GM21360 (cell line): ENCODE measurements at regions not wholly inside any gene's neighbourhood (a gene's known extent, or its start where the extent isn't known, plus 50 kb on each side); places are given as distances from the start of the nearest gene placed in this dataset.

Experiments
- ATAC-seq: cut with Tn5 transposase; IDR thresholded peaks from one replicate; pipeline ENCODE4 v1.9.1; 2021; ENCODE audit warnings: mild to moderate bottlenecking, moderate library complexity; ENCODE audit not compliant: unreplicated experiment

DNA sequence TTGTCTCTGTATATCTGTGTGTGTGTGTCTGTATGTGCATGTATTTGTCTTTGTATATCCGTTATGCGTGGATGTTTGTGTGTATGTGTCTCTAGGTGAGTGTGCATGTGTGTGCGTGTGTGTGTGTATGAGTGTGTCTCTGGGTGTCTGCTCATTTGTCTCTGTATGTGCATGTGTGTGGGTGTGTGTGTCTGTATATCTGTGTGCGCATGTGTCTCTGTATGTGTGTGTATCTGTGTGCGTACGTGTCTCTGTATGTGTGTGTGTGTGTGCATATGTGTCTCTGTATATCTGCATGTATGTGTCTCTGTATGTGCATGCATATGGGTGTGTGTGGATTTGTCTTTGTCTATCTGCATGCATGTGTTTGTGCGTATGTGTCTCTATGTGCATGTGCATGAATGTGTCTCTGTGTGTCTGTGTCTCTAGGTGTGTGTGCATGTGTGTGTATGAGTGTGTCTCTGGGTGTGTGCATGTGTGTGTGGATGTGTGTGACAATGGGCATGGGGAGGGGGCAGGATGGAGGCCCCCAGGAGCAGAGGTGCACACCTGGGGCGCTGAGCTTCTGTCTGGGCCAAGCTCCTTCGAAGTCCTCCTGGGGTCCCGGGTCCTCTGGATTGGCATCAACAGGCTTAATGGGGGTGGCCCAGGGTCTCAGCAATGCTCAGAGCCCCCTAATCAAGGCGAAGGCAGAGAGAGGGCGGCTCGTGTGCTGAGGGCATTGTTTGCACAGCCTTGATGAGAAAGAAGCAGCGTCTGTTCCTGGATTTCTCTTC lies 373.4 kb upstream of the IRX4 start:
- no peak for ATAC-seq

DNA sequence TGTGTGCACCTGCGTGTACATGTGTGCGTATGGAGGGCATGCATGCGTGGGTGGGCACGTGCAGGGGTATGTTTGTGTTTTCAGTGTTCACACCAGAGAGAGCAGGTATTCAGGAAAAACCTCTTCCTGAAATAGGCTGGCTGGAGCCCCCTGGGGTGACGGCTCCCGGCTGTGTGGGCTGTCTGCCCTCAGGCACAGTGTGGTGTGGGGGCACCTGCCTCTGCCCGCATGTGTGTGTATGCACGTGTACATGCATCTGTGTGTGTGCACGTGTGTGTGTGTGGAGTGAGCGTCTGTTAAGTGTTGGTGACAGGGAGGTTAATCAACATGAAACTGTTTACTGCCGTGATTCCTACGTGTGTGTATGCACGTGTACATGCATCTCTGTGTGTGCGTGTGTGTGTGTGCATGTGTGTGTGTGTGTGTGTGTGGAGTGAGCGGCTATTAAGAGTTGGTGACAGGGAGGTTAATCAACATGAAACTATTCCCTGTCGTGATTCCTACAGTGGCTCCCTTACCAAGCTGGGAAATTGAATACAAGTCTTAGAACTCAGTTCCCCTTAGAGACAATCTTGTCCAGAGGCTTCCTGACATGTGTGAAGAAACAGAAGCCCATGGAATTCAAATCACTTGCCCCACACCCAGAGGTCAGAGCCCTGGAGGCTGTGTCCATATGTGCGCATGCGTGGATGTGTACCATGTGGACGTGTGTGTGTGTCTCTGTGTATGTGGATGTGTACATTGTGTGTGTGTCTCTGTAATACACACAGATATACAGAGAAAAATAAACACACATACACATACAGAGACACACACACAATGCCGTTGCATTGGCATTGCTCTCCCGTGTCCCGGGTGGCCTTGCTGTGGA lies 372.4 kb upstream of the IRX4 start:
- no peak for ATAC-seq

DNA sequence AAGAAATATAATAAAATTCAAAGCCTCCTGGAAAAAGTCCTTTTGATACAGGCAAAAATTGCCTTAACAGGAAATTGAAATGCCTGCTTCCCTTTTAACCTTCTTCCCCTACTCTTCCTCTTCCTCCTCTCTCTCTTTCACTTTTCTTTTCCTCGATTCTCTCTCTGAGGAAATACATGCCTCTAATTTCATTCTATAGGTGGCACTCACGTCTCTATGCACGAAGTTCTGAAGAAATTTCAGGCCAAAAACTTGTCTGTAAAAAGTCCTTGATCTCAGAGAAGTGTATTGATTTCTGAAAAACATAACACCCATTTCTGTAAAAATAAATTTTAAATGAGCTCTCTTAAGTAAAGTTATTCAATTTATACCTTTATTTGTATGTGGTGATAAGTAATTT lies 371.7 kb upstream of the IRX4 start:
- no peak for ATAC-seq

DNA sequence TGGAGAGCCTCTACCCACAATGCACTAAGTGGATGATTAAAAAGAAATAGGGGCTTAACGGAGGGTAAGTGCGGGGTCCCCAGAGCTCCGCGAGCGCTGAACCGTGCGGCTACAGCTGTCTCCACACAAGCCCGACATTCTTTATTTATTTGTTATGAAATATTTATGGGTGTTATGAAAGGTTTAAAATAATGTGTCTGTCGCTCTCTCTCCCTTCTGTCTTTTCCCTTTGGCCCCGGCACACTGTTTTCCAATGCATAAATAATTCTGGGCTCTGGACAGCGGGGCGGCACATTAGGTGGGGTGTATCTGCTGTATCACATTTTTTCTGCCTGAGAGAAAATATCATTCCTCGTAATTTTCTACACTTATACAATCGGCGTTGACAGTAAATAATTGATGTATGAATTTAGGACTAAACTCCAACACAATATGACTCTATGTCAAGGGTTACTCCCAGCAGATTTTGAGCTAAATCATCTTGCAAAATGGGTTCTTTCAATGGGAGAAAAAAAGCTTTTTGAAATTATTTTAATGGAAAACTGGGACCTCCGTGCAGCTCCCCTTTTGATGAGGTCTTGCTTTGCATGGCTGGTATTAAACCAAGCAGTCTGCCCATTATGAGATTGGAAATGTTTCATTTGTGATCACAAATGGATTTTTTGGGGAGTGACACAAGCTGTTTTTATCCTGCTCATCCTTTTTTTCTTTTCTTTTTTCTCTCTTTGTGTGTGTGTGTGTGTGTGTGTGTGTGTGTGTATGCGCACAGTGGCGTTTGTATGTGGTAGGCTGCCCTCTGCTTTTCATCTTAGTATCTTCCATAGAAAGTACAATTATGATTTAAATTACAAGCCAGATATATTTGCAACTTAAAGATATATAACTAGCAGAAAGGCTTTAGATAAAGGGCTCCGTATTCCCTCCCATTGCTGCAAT lies 370.6 kb upstream of the IRX4 start:
- ATAC-seq, result no peak

DNA sequence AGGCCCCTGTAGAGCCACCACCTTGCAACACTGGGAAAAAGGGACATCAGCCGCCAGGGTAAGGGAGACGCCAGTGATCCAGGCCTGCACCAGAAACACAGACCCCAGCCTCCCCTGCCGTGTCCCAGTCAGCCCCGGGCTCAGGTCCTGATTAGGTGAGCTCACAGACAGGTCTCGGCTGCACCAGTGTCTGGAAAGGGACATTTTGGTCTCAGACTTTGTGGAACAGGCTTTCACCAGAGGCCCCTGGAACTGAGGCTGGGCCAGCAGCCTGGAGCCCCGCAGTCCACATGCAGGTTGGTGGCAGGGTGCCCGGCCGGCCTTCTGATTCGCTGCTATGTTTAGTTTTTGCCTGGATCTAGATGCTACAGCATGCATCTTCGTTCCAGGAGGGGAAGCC lies 369.0 kb upstream of the IRX4 start:
- ATAC-seq, result no peak

DNA sequence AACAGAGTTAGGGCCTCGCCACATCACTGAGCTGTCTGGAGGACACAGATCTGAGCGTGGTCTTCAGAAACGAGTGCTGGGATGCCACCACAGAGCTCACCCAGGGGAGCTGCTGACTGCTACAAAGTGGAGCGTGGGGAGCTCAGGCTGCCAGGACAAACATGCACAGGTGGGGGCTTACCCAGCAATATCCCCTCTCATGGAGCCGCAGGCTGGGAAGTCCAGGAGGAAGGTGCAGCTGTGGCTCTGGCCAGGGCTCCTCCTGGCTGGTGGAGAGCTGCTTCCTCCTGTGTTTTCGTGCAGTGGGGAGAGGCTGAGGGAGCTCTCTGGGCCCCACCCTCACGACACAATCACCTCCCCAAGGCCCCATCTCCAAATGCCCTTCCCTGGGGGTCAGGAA lies 368.6 kb upstream of the IRX4 start:
- ATAC-seq, result no peak

DNA sequence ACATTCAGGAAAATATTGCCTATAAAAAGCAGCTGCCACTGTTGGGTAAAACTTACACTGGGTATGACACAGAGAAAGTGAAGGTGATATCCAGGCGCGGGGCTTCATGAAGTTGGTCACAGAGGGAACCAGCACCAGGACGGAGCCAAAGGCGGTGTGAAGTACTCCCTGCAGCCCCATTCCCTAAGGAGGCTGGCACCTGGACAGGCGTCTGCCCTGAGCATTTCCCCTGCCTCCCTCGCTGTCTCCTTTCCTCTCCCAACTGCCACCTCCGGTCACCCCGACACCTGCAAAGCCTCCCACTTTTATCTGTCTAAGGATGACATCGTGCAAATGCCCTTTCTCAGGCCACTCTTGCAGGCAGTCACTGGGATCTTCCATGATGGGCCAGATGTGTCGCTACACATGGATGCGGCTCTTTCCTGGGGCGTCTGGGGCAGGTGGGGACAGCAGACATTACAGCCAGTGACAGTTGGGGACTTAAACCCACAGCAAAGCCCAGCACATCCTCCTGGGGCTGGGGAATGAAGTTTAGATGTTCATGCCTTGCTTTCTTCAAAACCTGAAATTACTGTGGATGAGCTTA lies 367.7 kb upstream of the IRX4 start:
- ATAC-seq, result no peak

DNA sequence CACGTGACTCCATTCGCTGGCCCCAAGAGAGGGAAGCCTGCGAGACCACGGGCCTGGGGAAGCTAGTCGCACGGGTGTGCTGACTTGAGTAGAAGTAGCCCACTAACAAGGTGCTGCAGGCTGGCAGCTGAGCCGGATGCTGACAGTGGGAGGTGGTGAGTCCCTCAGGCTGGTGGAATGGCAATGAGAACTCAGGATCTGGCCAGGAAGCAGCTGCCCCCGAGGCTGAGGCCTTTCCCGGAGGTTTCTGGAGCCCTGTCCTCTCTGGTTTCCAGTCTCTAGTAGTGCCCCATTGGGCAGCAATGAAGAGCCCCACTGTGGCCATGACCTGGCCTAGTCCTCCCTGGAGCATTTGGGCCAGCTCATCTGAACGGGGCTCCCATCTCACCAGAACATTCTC lies 366.7 kb upstream of the IRX4 start:
- ATAC-seq, result no peak

DNA sequence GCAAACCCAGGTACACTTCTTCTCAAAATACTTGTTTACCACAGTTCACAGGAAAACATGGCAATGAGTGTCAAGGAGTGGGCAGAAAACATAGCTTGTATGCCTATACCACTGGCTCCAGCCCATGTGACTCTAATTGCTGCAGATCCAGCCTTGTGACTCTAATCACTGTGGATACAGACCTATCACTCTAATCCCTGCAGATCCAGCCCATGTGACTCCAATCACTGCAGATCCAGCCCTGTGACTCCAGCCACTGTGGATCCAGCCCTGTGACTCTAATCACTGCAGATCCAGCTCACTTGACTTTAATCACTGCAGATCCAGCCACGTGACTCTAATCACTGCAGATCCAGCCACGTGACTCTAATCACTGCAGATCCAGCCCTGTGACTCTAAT lies 366.3 kb upstream of the IRX4 start:
- no peak for ATAC-seq

DNA sequence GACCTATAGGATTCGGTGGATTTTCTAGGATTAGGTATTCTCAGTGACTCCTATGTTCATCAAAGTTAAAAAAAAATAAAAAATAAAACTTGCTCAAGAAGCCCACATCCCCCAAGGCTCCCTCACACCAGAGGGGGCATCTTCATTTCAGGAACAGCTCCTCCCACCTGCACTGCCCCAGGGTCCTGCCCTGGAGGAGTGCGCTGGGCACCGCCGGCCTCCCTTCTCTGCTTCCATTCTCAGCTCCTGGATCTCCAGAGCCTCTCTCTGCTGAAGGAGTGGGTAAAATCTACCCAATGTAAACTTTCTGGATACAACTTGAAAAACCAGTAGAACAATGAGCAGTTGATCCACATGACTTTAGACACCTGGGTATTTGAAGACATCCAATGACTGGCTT lies 359.8 kb upstream of the IRX4 start:
- no peak for ATAC-seq

DNA sequence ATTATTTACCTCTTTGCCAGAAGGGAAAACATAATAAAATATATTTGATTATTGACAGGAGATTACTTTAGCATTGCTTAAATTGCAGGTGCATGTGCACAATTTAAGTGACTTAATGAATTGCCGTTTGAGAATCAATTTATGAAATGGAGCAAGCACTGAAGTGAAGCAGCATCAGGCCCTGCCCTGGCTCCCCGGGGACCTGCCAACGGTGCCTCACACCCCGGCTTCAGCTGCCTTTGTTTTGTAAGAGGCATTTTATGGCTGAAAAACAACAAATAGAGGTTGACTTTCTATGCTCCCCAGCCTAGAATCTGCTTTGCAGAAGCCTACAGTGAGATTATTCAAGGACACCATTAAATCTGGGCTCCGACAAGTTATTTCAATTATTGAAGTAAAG lies 359.1 kb upstream of the IRX4 start:
- ATAC-seq, result no peak

DNA sequence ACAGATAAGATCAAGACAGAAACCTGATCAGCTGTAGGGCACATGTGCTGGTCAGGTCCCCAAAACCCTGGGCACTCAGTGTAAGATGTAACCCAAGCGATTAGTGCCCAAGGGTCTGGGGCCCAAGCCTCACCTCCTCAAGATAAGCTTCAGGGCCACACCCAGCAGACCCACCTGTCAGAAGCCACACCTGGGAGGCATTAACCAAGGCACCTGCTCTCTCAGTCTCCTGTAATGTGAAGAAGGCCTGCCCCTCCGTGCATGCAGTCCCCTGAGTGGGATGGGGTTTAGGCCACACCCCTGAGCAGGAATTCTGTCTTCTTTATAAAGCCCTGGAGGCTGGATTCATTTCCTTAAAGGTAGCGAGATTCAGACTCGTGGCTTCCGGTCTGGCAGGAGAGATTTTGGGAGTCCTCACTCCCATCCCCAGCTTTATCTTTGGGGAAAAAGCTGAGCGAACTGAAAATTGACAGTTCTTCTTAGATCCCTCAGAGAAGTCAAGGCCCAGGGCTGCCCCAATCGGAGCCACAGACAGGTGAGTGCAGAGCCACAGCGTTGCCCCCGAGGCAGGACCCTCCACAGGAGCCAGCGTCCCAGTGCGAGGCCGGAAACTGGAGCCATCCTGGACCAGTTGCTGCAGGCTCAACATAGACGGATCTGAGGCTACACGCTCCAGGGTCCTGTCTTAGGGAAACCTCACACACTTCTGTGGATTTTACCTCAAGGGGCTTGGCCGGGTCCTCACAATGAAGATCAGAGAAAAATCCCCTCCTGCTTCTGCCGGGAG lies 357.6 kb upstream of the IRX4 start:
- ATAC-seq, result no peak

DNA sequence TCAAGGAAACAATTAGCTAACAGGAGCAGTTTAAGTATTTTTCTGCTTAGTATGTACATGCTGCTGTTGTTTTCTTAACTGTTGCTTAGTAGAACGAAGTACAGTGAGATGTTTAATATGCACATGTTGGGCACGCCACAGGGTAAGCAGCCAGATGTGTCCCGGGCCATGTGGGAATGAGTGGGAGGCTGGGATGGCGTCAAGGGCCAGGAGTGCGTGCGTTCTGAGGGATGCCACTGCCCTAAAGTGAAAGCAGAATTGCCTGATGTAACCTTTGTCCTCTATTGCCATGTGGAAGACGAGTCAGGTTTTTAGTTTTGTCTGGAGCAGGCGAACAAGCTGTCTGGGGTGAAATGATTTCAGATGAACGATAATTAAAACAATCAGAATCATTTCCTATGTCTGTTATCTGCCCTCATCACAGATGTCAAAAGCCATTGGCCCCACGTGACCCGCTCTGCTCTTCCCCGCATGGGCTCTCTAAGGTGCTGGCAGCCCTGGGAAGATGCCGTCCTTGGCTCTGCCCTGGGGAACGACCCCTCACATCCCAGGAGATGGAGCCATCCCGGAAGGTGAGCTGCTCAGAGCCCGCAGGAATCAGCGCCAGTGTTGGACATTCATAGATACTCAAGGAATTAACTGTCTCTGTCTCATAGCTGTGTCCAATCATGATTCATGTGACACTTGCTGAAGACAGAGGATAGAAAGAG lies 356.6 kb upstream of the IRX4 start:
- ATAC-seq, result no peak

DNA sequence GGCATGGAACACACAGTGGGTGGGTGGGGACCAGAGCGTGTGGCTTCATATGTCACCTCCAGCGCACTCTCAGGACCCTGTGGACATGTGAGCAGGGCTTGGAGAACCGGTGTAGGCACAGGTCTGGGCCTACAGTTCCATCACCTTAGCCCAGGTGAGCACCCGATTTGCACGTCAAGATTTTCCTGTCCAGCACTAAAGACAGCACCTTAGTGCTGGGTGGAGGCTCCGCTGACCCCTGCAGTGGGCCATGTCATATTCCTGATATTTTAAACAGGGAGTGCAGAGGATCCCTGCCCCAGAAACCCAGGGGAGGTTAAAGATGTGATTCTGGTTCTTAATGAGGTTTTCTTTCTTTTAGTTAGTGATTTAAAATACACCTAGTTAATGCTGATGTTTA lies 356.0 kb upstream of the IRX4 start:
- ATAC-seq, result no peak

DNA sequence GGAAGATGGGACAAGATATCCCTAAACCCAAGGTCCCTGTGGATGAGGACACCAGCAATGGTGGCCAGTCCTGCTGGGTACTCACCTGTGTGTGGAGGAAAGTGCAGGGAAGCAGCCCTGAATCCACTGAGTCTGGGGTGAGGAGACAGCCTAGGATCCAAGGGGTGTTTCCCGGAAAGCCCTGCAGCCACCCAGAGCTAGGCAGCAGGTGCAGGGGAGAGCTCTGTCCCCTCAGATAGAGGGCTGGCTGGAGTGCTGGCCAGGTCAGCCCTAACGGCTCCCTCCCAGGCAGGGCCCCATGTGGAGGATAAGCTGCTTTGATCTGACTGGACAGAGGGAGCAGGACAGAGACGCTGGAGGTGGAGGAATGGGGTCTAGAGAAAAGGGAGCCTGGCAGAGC lies 344.7 kb upstream of the IRX4 start:
- no peak for ATAC-seq

DNA sequence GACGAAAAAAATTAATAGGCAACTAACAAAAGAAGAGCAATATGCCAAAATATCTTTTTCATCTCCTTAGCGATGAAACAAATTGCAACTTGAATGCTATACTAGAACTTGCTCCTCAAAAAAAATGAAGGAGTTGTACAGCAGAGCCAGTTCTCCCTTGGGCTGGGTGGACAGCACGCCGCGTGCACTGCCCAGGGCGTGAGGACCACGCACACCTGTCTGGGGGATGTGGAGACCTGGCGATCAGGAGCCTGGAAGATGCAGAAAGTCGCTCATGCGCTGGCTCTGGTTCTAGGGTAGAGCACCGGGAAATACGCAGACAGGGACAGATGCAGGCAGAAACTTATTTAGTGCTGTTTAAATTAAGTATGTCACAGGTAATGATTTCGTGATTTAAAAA lies 342.0 kb upstream of the IRX4 start:
- ATAC-seq, result no peak

DNA sequence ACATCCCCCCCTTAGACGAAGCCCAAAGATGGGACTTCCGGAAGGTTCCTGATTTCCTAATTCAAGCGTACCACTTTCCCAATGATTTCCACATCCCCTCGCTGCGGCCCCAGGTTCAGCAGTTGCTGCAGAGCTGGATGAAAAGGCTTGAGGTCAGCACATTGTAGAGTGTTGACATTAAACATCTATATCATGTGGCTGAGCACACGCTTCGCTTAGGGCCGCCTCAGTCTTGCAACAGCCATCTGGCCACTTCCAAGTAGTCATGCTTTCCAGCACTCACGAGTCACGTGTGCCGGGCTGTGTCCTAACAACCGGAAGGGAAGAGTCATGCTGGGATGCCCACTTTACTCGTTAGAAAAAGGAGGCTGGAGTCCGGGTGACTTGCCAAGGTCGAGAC lies 340.6 kb upstream of the IRX4 start:
- ATAC-seq, result no peak

DNA sequence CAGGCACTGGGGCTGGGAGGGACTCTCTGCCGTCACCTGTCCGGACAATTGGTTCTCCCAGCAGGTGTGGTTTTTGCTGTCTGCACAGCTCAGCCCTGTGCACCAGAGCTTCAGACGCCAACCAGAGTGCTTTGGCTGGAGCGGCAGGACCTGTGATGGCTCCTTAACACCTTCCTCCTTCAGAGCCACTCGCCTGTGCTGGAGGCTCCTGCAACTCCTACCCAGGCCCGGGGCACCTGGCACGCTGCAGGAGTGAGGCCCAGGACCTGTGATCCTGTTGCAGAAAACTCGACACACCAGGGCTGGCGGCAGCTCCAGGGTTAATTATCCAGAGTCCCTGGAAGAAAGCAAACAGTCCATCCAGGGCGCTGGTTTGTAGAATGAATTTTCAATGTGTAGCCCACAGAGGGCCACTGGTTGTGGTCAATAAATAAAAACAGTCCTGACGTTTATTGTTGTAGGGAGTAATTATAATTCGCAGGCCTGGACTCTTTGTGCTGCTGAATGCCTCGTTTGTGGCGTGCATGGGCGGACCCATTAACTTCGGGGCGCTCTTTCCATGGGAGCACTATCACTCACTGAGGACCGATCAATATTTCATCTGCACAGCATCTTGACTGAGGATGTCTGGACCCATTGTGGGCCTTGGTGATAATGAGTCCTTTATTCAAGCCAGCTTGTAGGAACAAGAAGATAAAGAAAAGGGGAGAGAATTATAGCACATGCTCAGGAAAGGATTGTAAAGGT lies 339.7 kb upstream of the IRX4 start:
- no peak for ATAC-seq

DNA sequence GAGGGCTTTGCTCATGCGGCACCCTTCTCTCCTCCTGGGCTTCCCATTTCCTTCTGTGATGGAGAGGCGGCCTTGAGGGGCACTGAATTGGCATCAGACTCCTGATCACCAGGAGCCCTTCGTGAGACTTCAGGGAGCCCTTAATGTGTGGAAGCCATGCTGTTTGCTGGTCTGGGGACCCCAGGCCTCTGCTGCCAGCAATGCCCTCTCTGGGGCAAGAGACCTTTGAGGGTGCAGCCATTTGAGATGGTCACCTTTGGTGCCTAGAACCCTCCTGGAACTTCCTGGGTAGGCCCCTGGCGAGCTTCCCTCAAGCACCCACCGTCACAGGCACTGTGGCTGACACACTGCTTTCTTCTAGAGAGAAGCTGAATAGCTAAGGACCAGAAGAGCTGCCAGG lies 338.7 kb upstream of the IRX4 start:
- no peak for ATAC-seq
